ENCODE measurements at regions not wholly inside any gene's neighbourhood (a gene's known extent, or its start where the extent isn't known, plus 50 kb on each side); places are given as distances from the start of the nearest gene placed in this dataset.
A peak's percentile ranks its signal among the peaks of the same experiment; 100 is the strongest.

GRCh38 chr6:91713911-91714310 is 1127.0 kb upstream of the MAP3K7 start:
- peak; percentile 30 for TF ChIP-seq CTCF (IDR thresholded peaks at IDR 0.05; ENCODE audit: unreplicated experiment)
- no peak for DNase-seq (ENCODE audit: low spot score in 2 of 2, unreplicated experiment in 2 of 2)
- Mint-ChIP-seq H3K9me3 (no peaks in the 10 kb centered on the region), H3K4me1 (no peaks in the 10 kb centered on the region), H3K4me3 (no peak overlapping the region), H3K36me3 (no peaks in the 10 kb centered on the region), H3K27ac (no peak overlapping the region), H3K27me3 (ENCODE audit: low read depth) (peaks cover 6% of the 10 kb centered on the region)

- no peaks in the 10 kb centered on the region for H3K36me3 Mint-ChIP-seq
- peaks cover 4% of the 10 kb centered on the region for H3K27me3 Mint-ChIP-seq (ENCODE audit: low read depth)
- no peak overlapping the region for H3K4me3 Mint-ChIP-seq
- no peak for DNase-seq (ENCODE audit: low spot score in 2 of 2, unreplicated experiment in 2 of 2)
- no peak for TF ChIP-seq CTCF (IDR thresholded peaks at IDR 0.05; ENCODE audit: unreplicated experiment)
- no peaks in the 10 kb centered on the region for H3K9me3 Mint-ChIP-seq
- no peaks in the 10 kb centered on the region for H3K4me1 Mint-ChIP-seq
- H3K27ac Mint-ChIP-seq = no peak overlapping the region
These were observed 1124.6 kb upstream of the MAP3K7 start for GRCh38 chr6:91711518-91711917.

- Mint-ChIP-seq H3K36me3 (no peaks in the 10 kb centered on the region), H3K9me3 (no peaks in the 10 kb centered on the region), H3K4me3 (no peak overlapping the region), H3K27ac (no peak overlapping the region), H3K4me1 (no peaks in the 10 kb centered on the region), H3K27me3 (ENCODE audit: low read depth) (peaks cover 4% of the 10 kb centered on the region)
- no peak for TF ChIP-seq CTCF (IDR thresholded peaks at IDR 0.05; ENCODE audit: unreplicated experiment)
- DNase-seq (ENCODE audit: low spot score in 2 of 2, unreplicated experiment in 2 of 2) = no peak
These were observed 1123.5 kb upstream of the MAP3K7 start for GRCh38 chr6:91710342-91710741.

- TF ChIP-seq CTCF (IDR thresholded peaks at IDR 0.05; ENCODE audit: unreplicated experiment) = no peak
- no peaks in the 10 kb centered on the region for H3K9me3 Mint-ChIP-seq
- H3K4me3 Mint-ChIP-seq = no peak overlapping the region
- peaks cover 4% of the 10 kb centered on the region for H3K27me3 Mint-ChIP-seq (ENCODE audit: low read depth)
- no peak for DNase-seq (ENCODE audit: low spot score in 2 of 2, unreplicated experiment in 2 of 2)
- no peaks in the 10 kb centered on the region for H3K4me1 Mint-ChIP-seq
- H3K27ac Mint-ChIP-seq = no peak overlapping the region
- H3K36me3 Mint-ChIP-seq = no peaks in the 10 kb centered on the region
These were observed 1121.7 kb upstream of the MAP3K7 start for GRCh38 chr6:91708534-91708933.

- Mint-ChIP-seq H3K4me1 (no peaks in the 10 kb centered on the region), H3K36me3 (no peaks in the 10 kb centered on the region), H3K27ac (no peak overlapping the region), H3K27me3 (ENCODE audit: low read depth) (no peaks in the 10 kb centered on the region), H3K4me3 (no peak overlapping the region), H3K9me3 (peaks cover 8% of the 10 kb centered on the region)
- DNase-seq (ENCODE audit: low spot score in 2 of 2, unreplicated experiment in 2 of 2) = no peak
- no peak for TF ChIP-seq CTCF (IDR thresholded peaks at IDR 0.05; ENCODE audit: unreplicated experiment)
These were observed 1118.8 kb upstream of the MAP3K7 start for GRCh38 chr6:91705646-91706045.

GRCh38 chr6:91704531-91704930 is 1117.7 kb upstream of the MAP3K7 start:
- H3K36me3 Mint-ChIP-seq = no peaks in the 10 kb centered on the region

More at GRCh38 chr6:91704531-91704930, 1117.7 kb upstream of the MAP3K7 start:
- no peaks in the 10 kb centered on the region for H3K4me1 Mint-ChIP-seq
- no peak for DNase-seq (ENCODE audit: low spot score in 2 of 2, unreplicated experiment in 2 of 2)
- no peaks in the 10 kb centered on the region for H3K27me3 Mint-ChIP-seq (ENCODE audit: low read depth)
- H3K9me3 Mint-ChIP-seq = peaks cover 8% of the 10 kb centered on the region
- no peak overlapping the region for H3K27ac Mint-ChIP-seq
- no peak for TF ChIP-seq CTCF (IDR thresholded peaks at IDR 0.05; ENCODE audit: unreplicated experiment)
- H3K4me3 Mint-ChIP-seq = no peak overlapping the region
